ENCODE measurements at regions not wholly inside any gene's neighbourhood (a gene's known extent, or its start where the extent isn't known, plus 50 kb on each side); places are given as distances from the start of the nearest gene placed in this dataset.

GRCh38 chr13:79185580-79185979 lies 220.5 kb downstream of the RBM26 start (continued):
- no peak for TF ChIP-seq ZFY (CRISPR knock-in tag; IDR thresholded peaks at IDR 0.05)
- TF ChIP-seq, protein P1, sequence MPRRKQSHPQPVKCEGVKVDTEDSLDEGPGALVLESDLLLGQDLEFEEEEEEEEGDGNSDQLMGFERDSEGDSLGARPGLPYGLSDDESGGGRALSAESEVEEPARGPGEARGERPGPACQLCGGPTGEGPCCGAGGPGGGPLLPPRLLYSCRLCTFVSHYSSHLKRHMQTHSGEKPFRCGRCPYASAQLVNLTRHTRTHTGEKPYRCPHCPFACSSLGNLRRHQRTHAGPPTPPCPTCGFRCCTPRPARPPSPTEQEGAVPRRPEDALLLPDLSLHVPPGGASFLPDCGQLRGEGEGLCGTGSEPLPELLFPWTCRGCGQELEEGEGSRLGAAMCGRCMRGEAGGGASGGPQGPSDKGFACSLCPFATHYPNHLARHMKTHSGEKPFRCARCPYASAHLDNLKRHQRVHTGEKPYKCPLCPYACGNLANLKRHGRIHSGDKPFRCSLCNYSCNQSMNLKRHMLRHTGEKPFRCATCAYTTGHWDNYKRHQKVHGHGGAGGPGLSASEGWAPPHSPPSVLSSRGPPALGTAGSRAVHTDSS (CRISPR knock-in tag; conservative IDR thresholded peaks at IDR 0.05) = no peak
- TF ChIP-seq ZNF703 (CRISPR knock-in tag; IDR thresholded peaks at IDR 0.05; ENCODE audit: borderline replicate concordance) = no peak
- no peak for TF ChIP-seq NRL (CRISPR knock-in tag; IDR thresholded peaks at IDR 0.05; ENCODE audit: borderline replicate concordance)
- TF ChIP-seq, protein P2, sequence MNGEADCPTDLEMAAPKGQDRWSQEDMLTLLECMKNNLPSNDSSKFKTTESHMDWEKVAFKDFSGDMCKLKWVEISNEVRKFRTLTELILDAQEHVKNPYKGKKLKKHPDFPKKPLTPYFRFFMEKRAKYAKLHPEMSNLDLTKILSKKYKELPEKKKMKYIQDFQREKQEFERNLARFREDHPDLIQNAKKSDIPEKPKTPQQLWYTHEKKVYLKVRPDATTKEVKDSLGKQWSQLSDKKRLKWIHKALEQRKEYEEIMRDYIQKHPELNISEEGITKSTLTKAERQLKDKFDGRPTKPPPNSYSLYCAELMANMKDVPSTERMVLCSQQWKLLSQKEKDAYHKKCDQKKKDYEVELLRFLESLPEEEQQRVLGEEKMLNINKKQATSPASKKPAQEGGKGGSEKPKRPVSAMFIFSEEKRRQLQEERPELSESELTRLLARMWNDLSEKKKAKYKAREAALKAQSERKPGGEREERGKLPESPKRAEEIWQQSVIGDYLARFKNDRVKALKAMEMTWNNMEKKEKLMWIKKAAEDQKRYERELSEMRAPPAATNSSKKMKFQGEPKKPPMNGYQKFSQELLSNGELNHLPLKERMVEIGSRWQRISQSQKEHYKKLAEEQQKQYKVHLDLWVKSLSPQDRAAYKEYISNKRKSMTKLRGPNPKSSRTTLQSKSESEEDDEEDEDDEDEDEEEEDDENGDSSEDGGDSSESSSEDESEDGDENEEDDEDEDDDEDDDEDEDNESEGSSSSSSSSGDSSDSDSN (CRISPR knock-in tag; IDR thresholded peaks at IDR 0.05) = no peak
- TF ChIP-seq AGO1 (IDR thresholded peaks at IDR 0.05; ENCODE audit: low read depth, low read length, poor library complexity, severe bottlenecking) = no peak
- TF ChIP-seq ZNF782 (CRISPR knock-in tag; IDR thresholded peaks at IDR 0.05; ENCODE audit: borderline replicate concordance) = no peak
- TF ChIP-seq FOXO1 (CRISPR knock-in tag; IDR thresholded peaks at IDR 0.05) = peak; percentile 93
- TF ChIP-seq ZSCAN31 (CRISPR knock-in tag; IDR thresholded peaks at IDR 0.05; ENCODE audit: low read depth) = no peak
- TF ChIP-seq ZNF441 (CRISPR knock-in tag; IDR thresholded peaks at IDR 0.05; ENCODE audit: borderline replicate concordance) = no peak
- no peak for TF ChIP-seq BORCS8-MEF2B (CRISPR knock-in tag; IDR thresholded peaks at IDR 0.05)
- TF ChIP-seq ZBTB33 (CRISPR knock-in tag; IDR thresholded peaks at IDR 0.05) = no peak
- no peak for TF ChIP-seq CBX2 (IDR thresholded peaks at IDR 0.05; ENCODE audit: low read depth, low read length)
- no peak for TF ChIP-seq CBX2 (CRISPR knock-in tag; IDR thresholded peaks at IDR 0.05; ENCODE audit: low read depth)
- no peak for TF ChIP-seq CENPBD1 (CRISPR knock-in tag; IDR thresholded peaks at IDR 0.05; ENCODE audit: borderline replicate concordance, low read depth)
- TF ChIP-seq ZNF343 (CRISPR knock-in tag; IDR thresholded peaks at IDR 0.05) = no peak
- no peak for TF ChIP-seq CCDC6 (CRISPR knock-in tag; IDR thresholded peaks at IDR 0.05)
- TF ChIP-seq CHCHD3 (CRISPR knock-in tag; IDR thresholded peaks at IDR 0.05) = no peak
- TF ChIP-seq ZNF615 (CRISPR knock-in tag; IDR thresholded peaks at IDR 0.05; ENCODE audit: borderline replicate concordance) = no peak
- TF ChIP-seq NFIC (IDR thresholded peaks at IDR 0.05; ENCODE audit: low read length) = peak; percentile 54; the same call in 1 of the 2 replicates
- no peak for TF ChIP-seq NFKB2 (CRISPR knock-in tag; IDR thresholded peaks at IDR 0.05; ENCODE audit: borderline replicate concordance)
- TF ChIP-seq TGIF2 (CRISPR knock-in tag; IDR thresholded peaks at IDR 0.05) = 0 out of 2 replicates have a peak, but pooled peaks have one; percentile 34
- no peak for TF ChIP-seq TRIM24 (CRISPR knock-in tag; IDR thresholded peaks at IDR 0.05)
- no peak for TF ChIP-seq HNRNPL (IDR thresholded peaks at IDR 0.05; ENCODE audit: low read depth, low read length)
- no peak for TF ChIP-seq ZNF382 (CRISPR knock-in tag; IDR thresholded peaks at IDR 0.05; ENCODE audit: borderline replicate concordance)
- TF ChIP-seq SP4 (CRISPR knock-in tag; IDR thresholded peaks at IDR 0.05) = no peak
- no peak for TF ChIP-seq CREBL2 (CRISPR knock-in tag; IDR thresholded peaks at IDR 0.05; ENCODE audit: borderline replicate concordance)
